ENCODE measurements at regions not wholly inside any gene's neighbourhood (a gene's known extent, or its start where the extent isn't known, plus 50 kb on each side); places are given as distances from the start of the nearest gene placed in this dataset.

DNA sequence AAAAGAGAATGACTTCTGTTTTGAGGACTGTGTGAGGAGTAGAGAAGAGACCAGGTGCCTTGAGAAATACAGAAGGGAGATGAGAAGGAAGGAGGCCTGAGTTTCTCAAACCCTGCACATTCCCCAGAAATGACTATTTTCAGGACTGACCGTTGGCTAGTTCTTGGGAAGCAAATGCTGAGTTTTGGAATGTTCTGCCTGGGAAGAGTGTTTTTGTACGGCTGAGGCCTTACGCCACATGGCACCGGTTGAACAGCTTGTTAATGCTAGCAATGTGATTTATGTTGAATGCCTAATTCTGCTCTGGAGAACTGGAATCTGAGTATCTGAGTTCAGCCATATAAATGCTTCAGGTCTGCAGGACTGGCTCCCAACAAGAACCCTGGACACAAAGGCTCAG, 152.7 kb upstream of the ADAMTS16 start:
- no peak for DNase-seq (ENCODE audit: low read depth in 1 of 2, low spot score in 1 of 2)
- no peak for TF ChIP-seq SPI1 (IDR thresholded peaks at IDR 0.05; ENCODE audit: borderline replicate concordance, low read depth)
- TF ChIP-seq, protein P1, sequence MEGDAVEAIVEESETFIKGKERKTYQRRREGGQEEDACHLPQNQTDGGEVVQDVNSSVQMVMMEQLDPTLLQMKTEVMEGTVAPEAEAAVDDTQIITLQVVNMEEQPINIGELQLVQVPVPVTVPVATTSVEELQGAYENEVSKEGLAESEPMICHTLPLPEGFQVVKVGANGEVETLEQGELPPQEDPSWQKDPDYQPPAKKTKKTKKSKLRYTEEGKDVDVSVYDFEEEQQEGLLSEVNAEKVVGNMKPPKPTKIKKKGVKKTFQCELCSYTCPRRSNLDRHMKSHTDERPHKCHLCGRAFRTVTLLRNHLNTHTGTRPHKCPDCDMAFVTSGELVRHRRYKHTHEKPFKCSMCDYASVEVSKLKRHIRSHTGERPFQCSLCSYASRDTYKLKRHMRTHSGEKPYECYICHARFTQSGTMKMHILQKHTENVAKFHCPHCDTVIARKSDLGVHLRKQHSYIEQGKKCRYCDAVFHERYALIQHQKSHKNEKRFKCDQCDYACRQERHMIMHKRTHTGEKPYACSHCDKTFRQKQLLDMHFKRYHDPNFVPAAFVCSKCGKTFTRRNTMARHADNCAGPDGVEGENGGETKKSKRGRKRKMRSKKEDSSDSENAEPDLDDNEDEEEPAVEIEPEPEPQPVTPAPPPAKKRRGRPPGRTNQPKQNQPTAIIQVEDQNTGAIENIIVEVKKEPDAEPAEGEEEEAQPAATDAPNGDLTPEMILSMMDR (IDR thresholded peaks at IDR 0.05; ENCODE audit: insufficient read depth, low read length): no peak
- no peak for TF ChIP-seq POLR2AphosphoS5 (IDR thresholded peaks at IDR 0.05; ENCODE audit: low read depth)
- no peak for TF ChIP-seq GABPA (IDR thresholded peaks at IDR 0.05; ENCODE audit: low read depth)
- TF ChIP-seq, protein P2, sequence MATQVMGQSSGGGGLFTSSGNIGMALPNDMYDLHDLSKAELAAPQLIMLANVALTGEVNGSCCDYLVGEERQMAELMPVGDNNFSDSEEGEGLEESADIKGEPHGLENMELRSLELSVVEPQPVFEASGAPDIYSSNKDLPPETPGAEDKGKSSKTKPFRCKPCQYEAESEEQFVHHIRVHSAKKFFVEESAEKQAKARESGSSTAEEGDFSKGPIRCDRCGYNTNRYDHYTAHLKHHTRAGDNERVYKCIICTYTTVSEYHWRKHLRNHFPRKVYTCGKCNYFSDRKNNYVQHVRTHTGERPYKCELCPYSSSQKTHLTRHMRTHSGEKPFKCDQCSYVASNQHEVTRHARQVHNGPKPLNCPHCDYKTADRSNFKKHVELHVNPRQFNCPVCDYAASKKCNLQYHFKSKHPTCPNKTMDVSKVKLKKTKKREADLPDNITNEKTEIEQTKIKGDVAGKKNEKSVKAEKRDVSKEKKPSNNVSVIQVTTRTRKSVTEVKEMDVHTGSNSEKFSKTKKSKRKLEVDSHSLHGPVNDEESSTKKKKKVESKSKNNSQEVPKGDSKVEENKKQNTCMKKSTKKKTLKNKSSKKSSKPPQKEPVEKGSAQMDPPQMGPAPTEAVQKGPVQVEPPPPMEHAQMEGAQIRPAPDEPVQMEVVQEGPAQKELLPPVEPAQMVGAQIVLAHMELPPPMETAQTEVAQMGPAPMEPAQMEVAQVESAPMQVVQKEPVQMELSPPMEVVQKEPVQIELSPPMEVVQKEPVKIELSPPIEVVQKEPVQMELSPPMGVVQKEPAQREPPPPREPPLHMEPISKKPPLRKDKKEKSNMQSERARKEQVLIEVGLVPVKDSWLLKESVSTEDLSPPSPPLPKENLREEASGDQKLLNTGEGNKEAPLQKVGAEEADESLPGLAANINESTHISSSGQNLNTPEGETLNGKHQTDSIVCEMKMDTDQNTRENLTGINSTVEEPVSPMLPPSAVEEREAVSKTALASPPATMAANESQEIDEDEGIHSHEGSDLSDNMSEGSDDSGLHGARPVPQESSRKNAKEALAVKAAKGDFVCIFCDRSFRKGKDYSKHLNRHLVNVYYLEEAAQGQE (IDR thresholded peaks at IDR 0.05; ENCODE audit: insufficient replicate concordance, low read depth): no peak
- Histone ChIP-seq H3K4me3 (replicated peaks; ENCODE audit: insufficient read depth, low read length) (no peak overlapping the region), H3K27me3 (ENCODE audit: insufficient read depth, poor library complexity, severe bottlenecking) (no peaks in the 10 kb centered on the region), H3K27ac (replicated peaks) (no peak overlapping the region)

DNA sequence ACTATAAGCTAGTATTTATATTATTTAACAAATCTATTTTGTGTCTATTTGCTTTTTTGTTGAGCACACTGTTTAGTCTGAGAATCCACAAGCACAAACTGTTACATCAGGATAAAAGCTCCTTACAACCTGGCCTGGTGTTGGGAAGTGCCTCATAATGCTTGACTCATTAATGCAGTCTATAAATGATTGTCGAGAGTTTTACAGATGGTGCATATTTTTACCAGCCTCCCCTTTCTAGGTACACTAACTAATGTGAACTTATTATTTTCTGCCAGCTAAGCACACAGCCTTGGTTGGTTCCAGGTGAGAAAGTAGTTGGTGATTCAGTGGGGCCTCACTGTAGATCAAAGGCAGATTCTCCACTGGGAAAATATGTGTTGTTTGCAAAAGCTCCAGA, 151.0 kb upstream of the ADAMTS16 start:
- TF ChIP-seq, protein P1 (IDR thresholded peaks at IDR 0.05; ENCODE audit: insufficient read depth, low read length): no peak
- no peak for TF ChIP-seq POLR2AphosphoS5 (IDR thresholded peaks at IDR 0.05; ENCODE audit: low read depth)
- TF ChIP-seq GABPA (IDR thresholded peaks at IDR 0.05; ENCODE audit: low read depth): no peak
- TF ChIP-seq, protein P2 (IDR thresholded peaks at IDR 0.05; ENCODE audit: insufficient replicate concordance, low read depth): no peak
- TF ChIP-seq SPI1 (IDR thresholded peaks at IDR 0.05; ENCODE audit: borderline replicate concordance, low read depth): no peak
- Histone ChIP-seq H3K27ac (replicated peaks) (no peak overlapping the region), H3K27me3 (ENCODE audit: insufficient read depth, poor library complexity, severe bottlenecking) (no peaks in the 10 kb centered on the region), H3K4me3 (replicated peaks; ENCODE audit: insufficient read depth, low read length) (no peak overlapping the region)
- no peak for DNase-seq (ENCODE audit: low read depth in 1 of 2, low spot score in 1 of 2)

DNA sequence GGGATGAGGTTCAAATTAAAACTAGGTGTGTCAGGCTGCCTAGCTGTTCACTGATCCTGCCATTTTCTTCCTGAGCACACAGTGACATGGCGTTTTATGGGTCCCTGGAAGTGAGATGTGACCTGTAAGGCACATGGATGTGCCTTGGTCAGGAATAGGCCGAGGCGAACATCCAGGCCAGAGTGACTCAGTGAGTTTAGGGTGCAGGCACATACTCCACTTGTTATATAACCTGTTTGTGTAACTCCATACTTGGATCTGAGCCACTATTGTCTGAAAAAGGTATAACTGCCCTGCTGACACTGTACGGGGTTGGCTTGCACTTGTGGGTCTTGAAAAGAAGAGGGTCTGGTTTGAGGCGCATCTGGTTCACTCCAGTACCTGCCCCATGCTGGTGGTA, 150.1 kb upstream of the ADAMTS16 start:
- H3K4me3 ChIP-seq (replicated peaks; ENCODE audit: insufficient read depth, low read length): no peak overlapping the region
- DNase-seq (ENCODE audit: low read depth in 1 of 2, low spot score in 1 of 2): no peak
- TF ChIP-seq, protein P2 (IDR thresholded peaks at IDR 0.05; ENCODE audit: insufficient replicate concordance, low read depth): no peak
- TF ChIP-seq, protein P1 (IDR thresholded peaks at IDR 0.05; ENCODE audit: insufficient read depth, low read length): no peak
- TF ChIP-seq POLR2AphosphoS5 (IDR thresholded peaks at IDR 0.05; ENCODE audit: low read depth): no peak
- TF ChIP-seq SPI1 (IDR thresholded peaks at IDR 0.05; ENCODE audit: borderline replicate concordance, low read depth): no peak
- no peak for TF ChIP-seq GABPA (IDR thresholded peaks at IDR 0.05; ENCODE audit: low read depth)
- no peaks in the 10 kb centered on the region for H3K27me3 ChIP-seq (ENCODE audit: insufficient read depth, poor library complexity, severe bottlenecking)
- no peak overlapping the region for H3K27ac ChIP-seq (replicated peaks)
